ENCODE measurements at regions not wholly inside any gene's neighbourhood (a gene's known extent, or its start where the extent isn't known, plus 50 kb on each side); places are given as distances from the start of the nearest gene placed in this dataset.

GRCh38 chr6:18600255-18600654 is 213.1 kb downstream of the RNF144B start:
- Histone ChIP-seq H2AFZ (no peak overlapping the region), H3K36me3 (ENCODE audit: low read depth) (no peaks in the 10 kb centered on the region), H3K9me3 (ENCODE audit: insufficient read depth, low read depth) (no peaks in the 10 kb centered on the region), H3K27me3 (ENCODE audit: insufficient read depth, low read depth) (no peaks in the 10 kb centered on the region), H4K20me1 (ENCODE audit: insufficient read depth) (no peaks in the 10 kb centered on the region), H3F3A (ENCODE audit: insufficient read depth, low read depth) (no peaks in the 10 kb centered on the region), H3K27ac (no peak overlapping the region), H3K9me2 (ENCODE audit: insufficient read depth) (no peaks in the 10 kb centered on the region), H3K4me3 (no peak overlapping the region), H3K4me2 (no peak overlapping the region), H3K79me2 (ENCODE audit: low read depth) (no peaks in the 10 kb centered on the region), H3K4me1 (replicated peaks; ENCODE audit: insufficient read depth) (no peaks in the 10 kb centered on the region)
- no peak for TF ChIP-seq EZH2 (IDR thresholded peaks at IDR 0.05; ENCODE audit: low read depth)
- TF ChIP-seq CTCF (conservative IDR thresholded peaks at IDR 0.05), result no peak
- no TSS peak for BruUV-seq (replicated peaks)
- no peak for DNase-seq
- intact Hi-C loops (cut with micrococcal nuclease; ENCODE audit: unreplicated experiment), result no loop called here
- ChIA-PET POLR2A (ENCODE audit: unreplicated experiment) (interaction anchor here (0.6 kb wide), 1 partner anchor 340 kb away, joined by 6 read pairs; no protein-coding TSS in a partner anchor), CTCF (no interaction called here)

- Histone ChIP-seq H3K9me2 (ENCODE audit: insufficient read depth) (no peaks in the 10 kb centered on the region), H3K4me2 (no peak overlapping the region), H3K79me2 (ENCODE audit: low read depth) (no peaks in the 10 kb centered on the region), H3K9me3 (ENCODE audit: insufficient read depth, low read depth) (no peaks in the 10 kb centered on the region), H3F3A (ENCODE audit: insufficient read depth, low read depth) (no peaks in the 10 kb centered on the region), H4K20me1 (ENCODE audit: insufficient read depth) (no peaks in the 10 kb centered on the region), H2AFZ (no peak overlapping the region), H3K27ac (no peak overlapping the region), H3K27me3 (ENCODE audit: insufficient read depth, low read depth) (0 out of 2 replicates have a peak, but pooled peaks cover 4% of the 10 kb centered on the region), H3K4me3 (no peak overlapping the region), H3K4me1 (replicated peaks; ENCODE audit: insufficient read depth) (no peaks in the 10 kb centered on the region), H3K36me3 (ENCODE audit: low read depth) (no peaks in the 10 kb centered on the region)
- ChIA-PET POLR2A (ENCODE audit: unreplicated experiment) (no interaction called here), CTCF (no interaction called here)
- DNase-seq, result no peak
- intact Hi-C loops (cut with micrococcal nuclease; ENCODE audit: unreplicated experiment), result no loop called here
- BruUV-seq (replicated peaks), result no TSS peak
- TF ChIP-seq CTCF (conservative IDR thresholded peaks at IDR 0.05) (no peak), EZH2 (IDR thresholded peaks at IDR 0.05; ENCODE audit: low read depth) (no peak)
Observed at GRCh38 chr6:18601516-18602020, 214.4 kb downstream of the RNF144B start.

- H3K4me3 ChIP-seq, result no peak overlapping the region
- no peaks in the 10 kb centered on the region for H3K36me3 ChIP-seq (ENCODE audit: low read depth)
- no peaks in the 10 kb centered on the region for H4K20me1 ChIP-seq (ENCODE audit: insufficient read depth)
- CTCF ChIA-PET, result no interaction called here
- POLR2A ChIA-PET (ENCODE audit: unreplicated experiment), result no interaction called here
- H3K27me3 ChIP-seq (ENCODE audit: insufficient read depth, low read depth), result 0 out of 2 replicates have a peak, but pooled peaks cover 4% of the 10 kb centered on the region
- H3F3A ChIP-seq (ENCODE audit: insufficient read depth, low read depth), result no peaks in the 10 kb centered on the region
- no TSS peak for BruUV-seq (replicated peaks)
- no peaks in the 10 kb centered on the region for H3K9me3 ChIP-seq (ENCODE audit: insufficient read depth, low read depth)
- H3K27ac ChIP-seq, result no peak overlapping the region
- intact Hi-C loops (cut with micrococcal nuclease; ENCODE audit: unreplicated experiment), result no loop called here
- no peaks in the 10 kb centered on the region for H3K4me1 ChIP-seq (replicated peaks; ENCODE audit: insufficient read depth)
- H2AFZ ChIP-seq, result no peak overlapping the region
- H3K4me2 ChIP-seq, result no peak overlapping the region
- TF ChIP-seq EZH2 (IDR thresholded peaks at IDR 0.05; ENCODE audit: low read depth) (no peak), CTCF (conservative IDR thresholded peaks at IDR 0.05) (no peak)
- no peaks in the 10 kb centered on the region for H3K9me2 ChIP-seq (ENCODE audit: insufficient read depth)
- no peak for DNase-seq
- H3K79me2 ChIP-seq (ENCODE audit: low read depth), result no peaks in the 10 kb centered on the region
Observed at GRCh38 chr6:18602931-18603330, 215.8 kb downstream of the RNF144B start.

Measured in PC-9 (cell line).